ENCODE measurements at regions not wholly inside any gene's neighbourhood (a gene's known extent, or its start where the extent isn't known, plus 50 kb on each side); places are given as distances from the start of the nearest gene placed in this dataset.

DNA sequence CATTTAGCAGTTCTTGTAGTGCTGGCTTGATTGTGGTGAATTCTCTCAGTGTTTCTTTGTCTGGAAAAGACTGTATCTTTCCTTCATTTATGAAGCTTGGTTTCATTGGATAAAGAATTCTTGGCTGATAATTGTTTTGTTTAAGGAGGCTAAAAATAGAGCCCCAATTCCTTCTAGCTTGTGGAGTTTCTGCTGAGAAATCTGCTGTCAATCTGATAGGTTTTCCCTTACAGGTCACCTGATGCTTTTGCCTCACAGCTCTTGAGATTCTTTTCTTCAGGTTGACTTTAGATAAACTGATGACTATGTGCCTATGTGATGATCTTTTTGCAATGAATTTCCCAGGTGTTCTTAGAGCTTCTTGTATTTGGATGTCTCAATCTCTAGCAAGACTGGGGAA is 1508.5 kb upstream of the FLRT2 start:
- Histone ChIP-seq H3K27me3 (ENCODE audit: control insufficient read depth, insufficient read depth, low read length) (no peaks in the 10 kb centered on the region), H3K4me1 (no peaks in the 10 kb centered on the region), H3K9me3 (ENCODE audit: control insufficient read depth, low read length) (no peaks in the 10 kb centered on the region), H3K79me2 (no peaks in the 10 kb centered on the region), H3K27ac (no peak overlapping the region), H3K4me3 (ENCODE audit: low read depth, low read length) (no peak overlapping the region), H2AFZ (no peak overlapping the region), H3K4me2 (ENCODE audit: low read length) (no peak overlapping the region), H3K9ac (no peak overlapping the region), H3K36me3 (ENCODE audit: control insufficient read depth, insufficient read depth, low read length) (no peaks in the 10 kb centered on the region)
- TF ChIP-seq, protein P1, sequence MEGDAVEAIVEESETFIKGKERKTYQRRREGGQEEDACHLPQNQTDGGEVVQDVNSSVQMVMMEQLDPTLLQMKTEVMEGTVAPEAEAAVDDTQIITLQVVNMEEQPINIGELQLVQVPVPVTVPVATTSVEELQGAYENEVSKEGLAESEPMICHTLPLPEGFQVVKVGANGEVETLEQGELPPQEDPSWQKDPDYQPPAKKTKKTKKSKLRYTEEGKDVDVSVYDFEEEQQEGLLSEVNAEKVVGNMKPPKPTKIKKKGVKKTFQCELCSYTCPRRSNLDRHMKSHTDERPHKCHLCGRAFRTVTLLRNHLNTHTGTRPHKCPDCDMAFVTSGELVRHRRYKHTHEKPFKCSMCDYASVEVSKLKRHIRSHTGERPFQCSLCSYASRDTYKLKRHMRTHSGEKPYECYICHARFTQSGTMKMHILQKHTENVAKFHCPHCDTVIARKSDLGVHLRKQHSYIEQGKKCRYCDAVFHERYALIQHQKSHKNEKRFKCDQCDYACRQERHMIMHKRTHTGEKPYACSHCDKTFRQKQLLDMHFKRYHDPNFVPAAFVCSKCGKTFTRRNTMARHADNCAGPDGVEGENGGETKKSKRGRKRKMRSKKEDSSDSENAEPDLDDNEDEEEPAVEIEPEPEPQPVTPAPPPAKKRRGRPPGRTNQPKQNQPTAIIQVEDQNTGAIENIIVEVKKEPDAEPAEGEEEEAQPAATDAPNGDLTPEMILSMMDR (IDR thresholded peaks at IDR 0.05): no peak

DNA sequence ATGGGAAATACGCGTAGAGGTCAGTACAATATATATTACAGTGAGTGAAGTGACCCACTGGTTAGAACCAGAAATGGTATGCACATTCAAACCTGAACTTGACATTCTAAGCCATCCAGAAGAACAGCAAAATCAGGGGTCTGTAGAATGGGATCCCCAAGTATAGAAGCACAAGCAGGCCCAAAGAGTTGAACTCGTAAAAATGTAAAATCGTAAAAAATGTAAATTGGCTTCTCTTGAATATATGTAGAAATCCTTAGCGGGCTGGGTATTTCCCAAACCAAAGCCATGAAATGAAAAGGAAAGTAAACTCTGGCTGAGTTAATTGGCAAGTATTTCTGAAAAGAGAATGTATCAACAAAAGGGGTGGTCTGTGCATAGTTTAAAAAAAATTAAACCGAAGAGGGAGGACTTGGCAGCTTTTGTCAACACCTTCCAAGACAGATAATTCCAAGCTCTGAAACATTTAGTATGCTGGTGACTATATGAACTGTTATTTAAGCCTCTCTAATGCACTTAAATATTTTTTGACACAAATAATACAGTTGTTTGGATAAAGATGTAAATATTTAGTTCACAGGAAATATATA is 1505.6 kb upstream of the FLRT2 start:
- no peaks in the 10 kb centered on the region for H3K79me2 ChIP-seq
- H3K9ac ChIP-seq: no peak overlapping the region
- H3K27ac ChIP-seq: no peak overlapping the region
- no peaks in the 10 kb centered on the region for H3K27me3 ChIP-seq (ENCODE audit: control insufficient read depth, insufficient read depth, low read length)
- no peak overlapping the region for H3K4me3 ChIP-seq (ENCODE audit: low read depth, low read length)
- no peak overlapping the region for H2AFZ ChIP-seq
- H3K36me3 ChIP-seq (ENCODE audit: control insufficient read depth, insufficient read depth, low read length): no peaks in the 10 kb centered on the region
- H3K9me3 ChIP-seq (ENCODE audit: control insufficient read depth, low read length): no peaks in the 10 kb centered on the region
- H3K4me1 ChIP-seq: no peaks in the 10 kb centered on the region
- no peak overlapping the region for H3K4me2 ChIP-seq (ENCODE audit: low read length)
- TF ChIP-seq, protein P1 (IDR thresholded peaks at IDR 0.05): no peak

DNA sequence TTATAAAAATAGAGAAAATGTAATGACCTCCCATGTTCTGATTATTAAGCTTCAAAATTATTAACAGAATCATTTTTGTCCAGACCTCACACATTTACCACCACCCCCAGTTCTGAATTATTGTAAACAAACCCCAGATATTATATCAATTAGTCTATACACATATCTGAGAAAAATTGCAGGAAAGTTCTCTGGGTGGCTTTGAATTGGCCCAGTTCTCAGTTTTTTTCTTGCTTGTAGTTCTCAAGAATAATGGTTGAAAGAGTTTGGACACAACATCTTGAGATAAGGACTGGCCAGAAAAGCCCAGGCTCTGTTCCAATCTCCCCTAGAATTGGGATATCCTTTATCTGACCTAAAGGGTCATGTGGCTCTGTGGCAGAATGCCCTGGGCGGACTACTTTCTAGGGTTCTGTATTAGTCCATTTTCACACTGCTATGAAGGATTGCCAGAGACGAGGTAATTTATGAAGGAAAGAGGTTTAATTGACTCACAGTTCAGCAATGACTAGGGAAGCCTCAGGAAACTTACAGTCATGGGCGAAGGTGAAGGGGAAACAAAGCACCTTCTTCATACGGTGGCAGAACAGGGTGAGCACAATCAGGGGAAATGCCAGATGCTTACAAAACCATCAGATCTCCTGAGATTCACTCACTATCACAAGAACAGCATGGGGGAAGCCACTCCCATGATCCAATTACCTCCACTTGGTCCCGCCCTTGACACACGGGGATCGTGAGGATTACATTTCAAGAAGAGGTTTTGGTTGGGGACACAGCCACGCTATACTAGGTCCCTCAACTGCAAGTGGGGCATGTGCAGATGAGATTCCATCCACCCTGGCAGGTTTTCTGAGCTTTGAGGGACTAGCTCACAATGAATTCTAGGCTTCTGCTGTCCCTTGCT is 1504.6 kb upstream of the FLRT2 start:
- TF ChIP-seq, protein P1 (IDR thresholded peaks at IDR 0.05): no peak
- Histone ChIP-seq H3K9me3 (ENCODE audit: control insufficient read depth, low read length) (no peaks in the 10 kb centered on the region), H3K4me3 (ENCODE audit: low read depth, low read length) (no peak overlapping the region), H3K9ac (no peak overlapping the region), H2AFZ (no peak overlapping the region), H3K36me3 (ENCODE audit: control insufficient read depth, insufficient read depth, low read length) (no peaks in the 10 kb centered on the region), H3K4me1 (no peaks in the 10 kb centered on the region), H3K27ac (no peak overlapping the region), H3K79me2 (no peaks in the 10 kb centered on the region), H3K27me3 (ENCODE audit: control insufficient read depth, insufficient read depth, low read length) (no peaks in the 10 kb centered on the region), H3K4me2 (ENCODE audit: low read length) (no peak overlapping the region)

DNA sequence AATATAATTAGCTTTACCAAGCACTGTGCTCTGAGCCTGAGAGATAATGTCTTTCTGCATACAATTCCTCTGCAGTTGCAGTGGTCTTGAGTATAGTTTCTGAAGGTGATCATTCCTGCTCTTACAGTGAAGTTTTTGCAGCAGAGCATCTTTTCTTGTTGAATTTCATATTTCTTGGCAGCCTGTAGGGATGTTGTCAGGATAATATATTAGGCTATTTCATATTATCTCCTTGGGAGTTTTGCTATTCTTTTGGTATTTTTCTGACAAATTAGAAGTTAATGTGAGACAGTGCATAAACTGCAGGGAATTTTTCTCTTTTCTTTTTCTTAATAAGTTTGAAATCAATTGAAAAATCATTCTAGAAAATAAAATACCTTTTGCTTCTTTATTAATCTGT is 1502.6 kb upstream of the FLRT2 start:
- H3K4me1 ChIP-seq: no peaks in the 10 kb centered on the region
- TF ChIP-seq, protein P1 (IDR thresholded peaks at IDR 0.05): no peak
- no peaks in the 10 kb centered on the region for H3K79me2 ChIP-seq

More for the DNA sequence above, 1502.6 kb upstream of the FLRT2 start:
- H3K9me3 ChIP-seq (ENCODE audit: control insufficient read depth, low read length): no peaks in the 10 kb centered on the region
- H3K27me3 ChIP-seq (ENCODE audit: control insufficient read depth, insufficient read depth, low read length): no peaks in the 10 kb centered on the region
- H3K9ac ChIP-seq: no peak overlapping the region
- no peak overlapping the region for H3K4me3 ChIP-seq (ENCODE audit: low read depth, low read length)
- no peak overlapping the region for H3K27ac ChIP-seq
- H3K4me2 ChIP-seq (ENCODE audit: low read length): no peak overlapping the region
- H3K36me3 ChIP-seq (ENCODE audit: control insufficient read depth, insufficient read depth, low read length): no peaks in the 10 kb centered on the region
- H2AFZ ChIP-seq: no peak overlapping the region
